GM13977 (cell line): ENCODE measurements at regions not wholly inside any gene's neighbourhood (a gene's known extent, or its start where the extent isn't known, plus 50 kb on each side); places are given as distances from the start of the nearest gene placed in this dataset.

ENCODE experiments used
- DNase-seq: peaks from one replicate; pipeline ENCODE4 v3.0.0; 2012; ENCODE audit warnings: low spot score
- in situ Hi-C: fragments of 300-500 bp; cut with MboI; formaldehyde crosslinking; loops from one replicate; pipeline ENCODE4 v1.12.0; 2022; ENCODE audit warnings: low sequenced_read_pairs, low pct_unique_long_range_greater_than_20kb, mixed read lengths, inconsistent platforms; ENCODE audit not compliant: unreplicated experiment
- TF ChIP-seq, protein P1 (sequence below): IDR thresholded peaks from 2 replicates; pipeline ENCODE4 v1.5.1; 2012; ENCODE audit warnings: mild to moderate bottlenecking, control low read depth; ENCODE audit not compliant: insufficient read depth; ENCODE audit errors: extremely low read depth, missing control alignments

DNA sequence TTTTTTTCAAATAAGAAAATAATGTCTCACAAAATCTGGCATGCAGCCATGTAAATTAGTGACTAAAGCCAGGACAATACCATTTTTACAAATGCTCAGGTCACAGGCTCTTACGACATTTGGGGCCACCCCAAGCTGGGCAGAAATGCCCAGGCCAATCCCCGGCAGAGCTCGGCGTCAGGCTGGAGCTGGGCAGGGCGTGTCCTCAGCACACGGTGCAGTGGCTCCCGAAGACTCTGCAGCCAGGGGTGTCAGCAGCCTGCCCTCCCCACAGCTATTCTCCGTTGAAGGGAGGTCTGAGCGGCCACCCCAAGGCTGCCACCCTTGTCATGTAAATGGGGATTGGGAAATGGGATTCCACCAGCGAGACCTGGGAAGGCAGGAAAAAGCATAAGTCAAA, 158.6 kb downstream of the DICER1 start:
- in situ Hi-C loops: no loop called here
- DNase-seq: no peak
- TF ChIP-seq, protein P1, sequence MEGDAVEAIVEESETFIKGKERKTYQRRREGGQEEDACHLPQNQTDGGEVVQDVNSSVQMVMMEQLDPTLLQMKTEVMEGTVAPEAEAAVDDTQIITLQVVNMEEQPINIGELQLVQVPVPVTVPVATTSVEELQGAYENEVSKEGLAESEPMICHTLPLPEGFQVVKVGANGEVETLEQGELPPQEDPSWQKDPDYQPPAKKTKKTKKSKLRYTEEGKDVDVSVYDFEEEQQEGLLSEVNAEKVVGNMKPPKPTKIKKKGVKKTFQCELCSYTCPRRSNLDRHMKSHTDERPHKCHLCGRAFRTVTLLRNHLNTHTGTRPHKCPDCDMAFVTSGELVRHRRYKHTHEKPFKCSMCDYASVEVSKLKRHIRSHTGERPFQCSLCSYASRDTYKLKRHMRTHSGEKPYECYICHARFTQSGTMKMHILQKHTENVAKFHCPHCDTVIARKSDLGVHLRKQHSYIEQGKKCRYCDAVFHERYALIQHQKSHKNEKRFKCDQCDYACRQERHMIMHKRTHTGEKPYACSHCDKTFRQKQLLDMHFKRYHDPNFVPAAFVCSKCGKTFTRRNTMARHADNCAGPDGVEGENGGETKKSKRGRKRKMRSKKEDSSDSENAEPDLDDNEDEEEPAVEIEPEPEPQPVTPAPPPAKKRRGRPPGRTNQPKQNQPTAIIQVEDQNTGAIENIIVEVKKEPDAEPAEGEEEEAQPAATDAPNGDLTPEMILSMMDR: no peak

DNA sequence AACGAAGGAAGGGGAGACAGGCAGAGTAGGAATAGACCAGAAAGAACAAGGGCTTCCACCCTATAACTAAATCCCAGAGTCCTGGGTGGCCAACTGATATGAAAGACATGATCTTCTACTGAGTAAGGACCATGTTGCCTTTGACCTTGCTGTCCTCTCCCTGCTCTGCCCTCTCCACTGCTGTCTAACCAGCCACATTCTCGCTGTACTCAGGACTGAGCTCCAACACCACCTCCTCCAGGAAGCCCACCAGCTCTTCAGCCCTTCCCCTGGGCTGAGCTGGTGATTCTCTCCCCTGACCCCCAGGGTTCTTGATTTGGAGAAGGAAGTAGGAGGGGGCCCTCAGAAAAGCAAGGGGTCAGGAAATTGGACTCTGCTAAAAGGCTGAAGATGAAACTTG, 159.2 kb downstream of the DICER1 start:
- in situ Hi-C loops: no loop called here
- TF ChIP-seq, protein P1: no peak
- DNase-seq: no peak

DNA sequence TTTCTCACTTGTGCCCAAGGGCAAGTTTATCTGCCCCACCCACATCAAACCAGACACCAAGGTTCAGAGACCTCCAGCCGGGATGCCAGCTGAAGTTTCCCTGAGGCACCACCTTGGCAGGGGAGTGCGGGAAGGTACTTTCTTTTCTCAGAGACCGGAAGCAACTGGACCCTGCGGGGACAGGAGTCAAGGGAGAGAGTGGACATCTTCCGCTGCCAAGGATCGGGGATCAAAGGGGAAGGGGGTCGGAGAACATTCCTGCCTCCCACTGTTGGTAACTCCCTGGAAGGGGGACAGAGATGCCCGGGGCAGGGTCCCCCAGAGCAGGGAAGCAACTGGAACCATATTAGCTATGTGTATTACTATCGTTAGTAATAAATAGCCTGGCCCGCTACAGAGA, 161.8 kb downstream of the DICER1 start:
- DNase-seq: no peak
- in situ Hi-C loops: no loop called here
- TF ChIP-seq, protein P1: no peak

DNA sequence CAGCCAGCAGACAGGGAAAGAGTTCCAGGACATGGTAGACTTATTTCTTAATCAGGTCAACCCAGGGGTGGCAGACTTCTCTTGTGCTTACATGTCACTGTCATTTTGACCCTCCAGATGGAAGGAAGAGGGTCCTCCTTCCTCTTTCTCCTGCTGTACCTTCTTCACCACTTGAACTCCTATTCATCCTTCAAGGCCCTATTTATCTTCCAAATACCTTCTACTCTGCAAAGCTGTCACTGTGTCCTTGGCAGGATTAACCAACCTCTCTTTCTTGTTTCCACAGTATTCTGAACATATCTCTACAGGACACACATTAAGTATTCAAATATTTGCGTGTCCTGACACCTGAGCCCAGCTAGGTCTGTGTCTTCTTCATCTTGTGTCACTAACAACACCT, 163.1 kb downstream of the DICER1 start:
- in situ Hi-C loops: no loop called here
- DNase-seq: no peak
- TF ChIP-seq, protein P1: no peak

DNA sequence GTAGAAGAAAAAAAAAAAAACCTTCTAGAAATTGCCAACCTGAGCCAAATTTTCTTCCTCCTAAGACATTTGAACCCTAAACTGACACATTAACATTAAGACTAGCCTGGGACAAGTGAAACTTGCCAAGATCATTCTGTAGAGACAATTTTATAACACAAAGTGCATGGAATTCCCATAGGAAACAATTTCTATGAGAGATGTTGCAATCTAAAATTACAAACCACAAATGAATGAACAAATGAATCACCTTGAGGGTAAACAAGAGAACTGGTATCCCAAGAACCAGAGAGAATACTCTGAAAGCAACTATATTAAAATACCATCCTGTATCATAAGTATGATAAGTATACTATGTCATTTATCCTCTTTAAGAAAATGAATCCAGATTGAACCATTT, 165.3 kb downstream of the DICER1 start:
- DNase-seq: no peak
- in situ Hi-C loops: no loop called here
- TF ChIP-seq, protein P1: no peak

DNA sequence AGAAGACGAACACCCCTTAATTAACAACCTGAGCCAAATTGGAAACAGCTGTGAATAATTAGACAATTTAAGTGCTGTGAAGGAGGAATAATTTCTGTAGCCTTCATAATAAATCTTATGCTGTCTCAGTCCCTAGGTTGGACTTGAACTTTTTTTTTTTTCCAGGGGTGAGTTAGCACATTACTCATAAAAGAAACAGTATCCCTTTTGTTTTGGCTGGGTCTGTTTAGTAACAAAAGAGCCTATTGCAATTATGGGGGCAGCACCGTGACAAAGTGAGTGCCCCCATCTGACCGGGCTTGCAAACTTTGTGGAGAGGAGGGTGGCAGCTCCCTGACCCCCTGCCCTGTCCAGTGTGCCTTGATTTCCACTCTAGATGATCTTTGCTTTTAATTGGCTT, 167.4 kb downstream of the DICER1 start:
- no peak for DNase-seq
- TF ChIP-seq, protein P1: no peak
- in situ Hi-C loops: no loop called here

DNA sequence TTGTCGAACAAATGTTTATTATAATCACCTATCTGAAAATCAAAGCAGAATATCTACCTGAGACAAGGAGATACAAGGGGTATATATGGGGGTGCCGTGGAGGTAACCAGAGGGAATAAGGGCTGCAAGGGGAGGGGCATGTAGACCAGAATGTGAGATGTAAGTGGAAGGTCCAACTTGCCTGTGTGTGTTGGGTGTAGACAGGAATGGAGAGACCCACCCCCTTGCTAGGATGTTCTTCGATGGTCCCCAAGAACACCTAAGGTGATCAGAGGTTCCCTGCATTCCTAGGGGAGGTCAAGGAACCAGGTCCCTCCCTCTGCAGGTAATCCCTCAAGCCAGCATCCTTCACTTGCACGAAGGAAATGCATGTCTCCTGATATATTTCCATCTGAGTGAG, 167.9 kb downstream of the DICER1 start:
- TF ChIP-seq, protein P1: no peak
- no peak for DNase-seq
- in situ Hi-C loops: no loop called here
